ENCODE measurements at regions not wholly inside any gene's neighbourhood (a gene's known extent, or its start where the extent isn't known, plus 50 kb on each side); places are given as distances from the start of the nearest gene placed in this dataset.

- no peak for ATAC-seq
- no peak for FAIRE-seq
- no peaks in the 10 kb centered on the region; the same call in 1 of the 2 replicates for H3K9me3 ChIP-seq (replicated peaks; ENCODE audit: control insufficient read depth, insufficient read depth, low read depth, low read length)
- H3K4me3 ChIP-seq: no peak overlapping the region
- H3K4me2 ChIP-seq (ENCODE audit: insufficient read depth, low read length): no peak overlapping the region
- POLR2A ChIA-PET: interaction anchor here (1.8 kb wide), 1 partner anchor 11 kb away, joined by 3 read pairs; no protein-coding TSS in a partner anchor
- WGBS (ENCODE audit: insufficient coverage, low coverage, missing lambda C conversion rate): 35% methylated on average over 9 of the region's 9 CpGs
- H3K36me3 ChIP-seq (ENCODE audit: control insufficient read depth, insufficient read depth, low read length): no peaks in the 10 kb centered on the region
- no TSS peak for BruUV-seq (replicated peaks)
- H3K79me2 ChIP-seq (ENCODE audit: control insufficient read depth, insufficient read depth, low read length): no peaks in the 10 kb centered on the region
- DNase-seq (ENCODE audit: extremely low read depth in 1 of 4, low spot score in 3 of 4): no peak
- CTCF ChIA-PET (ENCODE audit: low intra/inter-chr PET ratio): no interaction called here
- no peaks in the 10 kb centered on the region for H3K9me1 ChIP-seq (ENCODE audit: control insufficient read depth, insufficient read depth, low read length)
- no peak overlapping the region for H3K27ac ChIP-seq (ENCODE audit: extremely low read depth, low read depth, low read length)
- no peaks in the 10 kb centered on the region for H3K27me3 ChIP-seq (ENCODE audit: control insufficient read depth in 2 of 2, insufficient read depth in 2 of 2, low read length in 2 of 2)
- H2AFZ ChIP-seq (ENCODE audit: low read depth, low read length): no peak overlapping the region
- no peaks in the 10 kb centered on the region for H4K20me1 ChIP-seq (replicated peaks; ENCODE audit: control insufficient read depth, insufficient read depth, low read length)
- intact Hi-C loops (cut with micrococcal nuclease): no loop called here
- H3K4me1 ChIP-seq (replicated peaks in 1 of 2; ENCODE audit: control insufficient read depth in 2 of 2, insufficient read depth in 2 of 2, low read length in 2 of 2): peaks cover 0 to 5% of the 10 kb centered on the region in 2 experiments; a peak in 1 of 5 replicates
- no peak overlapping the region; a peak in 1 of 4 replicates for H3K9ac ChIP-seq (ENCODE audit: insufficient read depth in 1 of 2, low read depth in 2 of 2, low read length in 2 of 2)
- in situ Hi-C loops (cut with MboI): no loop called here
- no peak for TF ChIP-seq MLLT1 (IDR thresholded peaks at IDR 0.05)
- TF ChIP-seq DLX4 (CRISPR knock-in tag; IDR thresholded peaks at IDR 0.05): no peak
- TF ChIP-seq ZNF184 (CRISPR knock-in tag; IDR thresholded peaks at IDR 0.05): no peak
- no peak for TF ChIP-seq ARNT (IDR thresholded peaks at IDR 0.05)
- no peak for TF ChIP-seq XRCC4 (IDR thresholded peaks at IDR 0.05; ENCODE audit: extremely low read depth, insufficient read depth, insufficient read length)
- TF ChIP-seq FOXK1 (CRISPR knock-in tag; IDR thresholded peaks at IDR 0.05; ENCODE audit: borderline replicate concordance): no peak
- no peak for TF ChIP-seq SP1 (CRISPR knock-in tag; IDR thresholded peaks at IDR 0.05)
- no peak for TF ChIP-seq PTBP1 (IDR thresholded peaks at IDR 0.05; ENCODE audit: low read depth, low read length)
- no peak for TF ChIP-seq BRF1 (IDR thresholded peaks at IDR 0.05; ENCODE audit: borderline replicate concordance, extremely low read depth, insufficient read length)
- TF ChIP-seq RHOXF2B (CRISPR knock-in tag; conservative IDR thresholded peaks at IDR 0.05): no peak
- TF ChIP-seq TAF7 (tag; IDR thresholded peaks at IDR 0.05): no peak
- no peak for TF ChIP-seq HES1 (IDR thresholded peaks at IDR 0.05; ENCODE audit: low read depth)
- TF ChIP-seq SAFB2 (IDR thresholded peaks at IDR 0.05; ENCODE audit: borderline replicate concordance, low read depth, low read length, severe bottlenecking): no peak
- TF ChIP-seq ZBTB11 (CRISPR knock-in tag; IDR thresholded peaks at IDR 0.05): no peak
- TF ChIP-seq SRF (CRISPR knock-in tag; IDR thresholded peaks at IDR 0.05): no peak
- TF ChIP-seq NCOA1 (IDR thresholded peaks at IDR 0.05; ENCODE audit: low read depth): no peak
- no peak for TF ChIP-seq ZBTB7A (IDR thresholded peaks at IDR 0.05; ENCODE audit: borderline replicate concordance, control insufficient read depth, low read depth, low read length)
- no peak for TF ChIP-seq SRSF1 (IDR thresholded peaks at IDR 0.05; ENCODE audit: low read depth, low read length)
Measured at GRCh38 chrX:39954851-39955250, 142.9 kb downstream of the BCOR start.
